GM23248 (cell line): ENCODE measurements at regions not wholly inside any gene's neighbourhood (a gene's known extent, or its start where the extent isn't known, plus 50 kb on each side); places are given as distances from the start of the nearest gene placed in this dataset.

Experiments
- EZH2 ChIP-seq: fragments of 200-600 bp; sonication (generic); IDR thresholded peaks from 2 replicates; pipeline ENCODE4 v1.6.1; 2018; ENCODE audit warnings: antibody characterized with exemption, mild to moderate bottlenecking; ENCODE audit not compliant: insufficient read depth, poor library complexity, severe bottlenecking
- EZH2phosphoT487 ChIP-seq: fragments of 200-600 bp; sonication (generic); IDR thresholded peaks from 2 replicates; pipeline ENCODE4 v1.6.1; 2018; ENCODE audit warnings: antibody characterized with exemption, moderate library complexity, mild to moderate bottlenecking, low read depth; ENCODE audit not compliant: insufficient read depth

GRCh38 chr9:96026655-96027213, 151.2 kb downstream of the ERCC6L2 start:
- TF ChIP-seq EZH2phosphoT487 = no peak
- no peak for TF ChIP-seq EZH2
